ENCODE measurements at regions not wholly inside any gene's neighbourhood (a gene's known extent, or its start where the extent isn't known, plus 50 kb on each side); places are given as distances from the start of the nearest gene placed in this dataset.

- DNase-seq (ENCODE audit: low spot score), result no peak
Observed at GRCh38 chr18:76572518-76573247, 77.6 kb upstream of the ZNF516 start.

DNA sequence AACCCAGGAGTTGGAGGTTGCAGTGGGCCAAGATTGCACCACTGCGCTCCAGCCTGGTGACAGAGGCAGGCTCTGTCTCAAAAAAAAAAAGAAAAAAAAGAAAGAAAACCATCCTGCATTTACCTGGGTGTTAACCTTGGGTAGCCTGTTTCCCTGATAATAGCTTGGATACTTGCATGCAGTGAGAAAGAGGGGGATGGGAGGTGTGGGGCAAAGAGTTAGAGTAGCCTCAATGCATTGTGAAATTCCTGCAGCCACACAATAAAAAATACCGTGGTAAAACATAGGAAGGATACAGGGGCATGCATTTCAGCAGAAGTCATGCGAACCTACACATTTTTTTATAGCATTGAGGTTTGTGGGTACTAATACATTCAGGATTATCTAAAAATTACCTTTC, 76.6 kb upstream of the ZNF516 start:
- DNase-seq (ENCODE audit: low spot score), result no peak

- no peak for DNase-seq (ENCODE audit: low spot score)
Observed at GRCh38 chr18:76570856-76571255, 75.8 kb upstream of the ZNF516 start.

DNA sequence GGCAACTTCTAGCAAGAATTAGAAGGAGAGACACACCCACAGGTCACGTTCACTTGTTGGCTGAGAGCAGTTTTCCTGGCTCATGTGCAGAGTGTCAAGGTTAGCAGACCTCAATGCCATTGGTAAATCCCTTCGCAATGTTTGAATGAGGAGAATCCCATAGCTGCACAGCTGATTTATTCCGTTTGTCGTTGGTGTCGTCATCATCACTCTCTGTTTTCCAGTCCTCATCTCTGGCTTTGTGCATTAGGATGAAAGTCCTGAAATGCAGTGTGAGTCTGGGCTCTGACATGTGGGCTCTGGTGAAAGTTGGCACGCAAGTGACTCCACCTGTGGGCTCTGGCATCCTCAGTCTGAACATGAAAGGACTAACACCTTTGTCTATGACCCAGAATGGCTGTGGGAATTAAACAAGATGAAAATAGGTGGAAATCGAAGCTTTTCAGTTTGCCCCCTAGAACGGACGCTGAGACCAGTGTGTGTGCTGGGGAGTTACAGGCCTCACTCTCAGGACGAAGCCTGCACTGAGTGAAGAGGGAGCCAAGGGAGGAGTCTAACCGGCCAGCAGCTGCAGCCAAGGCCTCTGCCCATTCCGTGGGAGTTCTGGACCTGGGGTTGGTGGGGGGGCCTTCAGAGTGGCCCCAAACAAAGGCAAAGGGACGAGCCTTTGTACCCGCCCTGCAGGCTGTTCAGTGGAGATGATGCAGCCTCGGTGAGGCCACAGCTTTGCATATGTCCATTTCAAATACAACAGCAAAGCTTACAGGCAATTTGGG, 74.8 kb upstream of the ZNF516 start:
- no peak for DNase-seq (ENCODE audit: low spot score)

- DNase-seq (ENCODE audit: low spot score), result no peak
Observed at GRCh38 chr18:76568731-76569130, 73.7 kb upstream of the ZNF516 start.

GRCh38 chr18:76567835-76568445, 72.9 kb upstream of the ZNF516 start:
- no peak for DNase-seq (ENCODE audit: low spot score)

- no peak for DNase-seq (ENCODE audit: low spot score)
Observed at GRCh38 chr18:76566987-76567386, 71.9 kb upstream of the ZNF516 start.

DNA sequence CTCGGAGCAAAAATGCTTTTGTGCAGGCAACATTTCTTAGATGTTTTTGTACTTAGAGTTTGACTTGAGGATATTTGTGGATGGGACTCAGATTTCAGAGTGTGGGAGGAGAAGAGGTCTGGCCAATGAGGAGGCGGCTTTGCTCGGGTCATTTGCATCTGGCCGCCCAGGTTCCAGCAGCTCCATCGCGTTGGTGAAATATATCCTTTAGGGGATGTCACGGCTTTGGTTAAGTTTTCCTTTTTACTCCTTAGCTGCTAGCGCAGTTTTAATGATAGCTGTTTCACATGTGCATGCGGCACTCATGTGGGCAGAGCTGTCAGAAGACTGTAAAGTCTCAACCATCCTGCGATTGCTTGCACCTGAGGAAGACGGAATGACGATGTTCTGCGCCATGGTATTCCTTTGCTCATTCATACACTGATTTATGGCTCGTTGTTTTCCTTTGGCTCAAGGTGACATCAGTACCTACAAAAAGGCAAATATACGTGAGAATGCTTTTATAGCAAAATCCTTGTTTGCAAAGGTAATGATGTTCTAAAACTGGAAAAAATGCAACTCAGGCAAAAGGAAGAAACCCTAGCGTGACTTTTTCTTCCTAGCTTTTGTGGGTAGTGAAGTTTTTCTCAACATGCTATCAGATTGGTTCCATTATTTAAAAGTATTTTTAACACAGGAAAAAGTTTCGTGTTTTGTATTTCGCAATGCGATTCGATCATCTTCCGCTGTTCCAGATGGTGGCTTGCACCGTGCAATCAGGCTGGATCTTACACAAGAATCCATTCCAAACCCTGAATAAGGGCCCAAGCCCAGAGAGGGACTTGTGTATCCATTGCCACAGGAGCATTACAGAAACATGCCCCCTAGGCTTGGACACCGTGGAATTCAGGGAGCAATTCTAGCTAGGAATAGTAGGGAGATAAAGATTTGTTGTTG, 70.5 kb upstream of the ZNF516 start:
- DNase-seq (ENCODE audit: low spot score), result peak; percentile 84

- no peak for DNase-seq (ENCODE audit: low spot score)
Observed at GRCh38 chr18:76564655-76565237, 69.7 kb upstream of the ZNF516 start.

DNA sequence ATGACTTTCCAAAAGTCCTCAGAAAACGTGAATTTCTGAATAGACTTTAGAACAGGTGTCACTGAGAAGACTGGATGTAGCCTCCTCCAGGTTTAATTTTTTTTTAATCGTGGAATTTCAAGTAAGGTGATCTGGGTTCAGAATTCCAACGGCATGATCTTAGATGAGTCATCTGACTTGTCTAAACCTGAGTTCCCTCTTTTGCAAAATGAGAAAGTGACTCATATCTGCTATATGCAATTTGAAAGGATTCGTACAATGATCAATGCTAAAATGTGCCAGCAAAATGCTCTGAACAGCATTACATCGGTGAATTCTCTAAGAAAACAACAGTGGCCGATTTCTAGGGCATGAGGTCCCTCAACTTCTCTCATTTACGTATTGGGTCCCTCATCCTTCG, 69.1 kb upstream of the ZNF516 start:
- peak; percentile 47 for DNase-seq (ENCODE audit: low spot score)

DNA sequence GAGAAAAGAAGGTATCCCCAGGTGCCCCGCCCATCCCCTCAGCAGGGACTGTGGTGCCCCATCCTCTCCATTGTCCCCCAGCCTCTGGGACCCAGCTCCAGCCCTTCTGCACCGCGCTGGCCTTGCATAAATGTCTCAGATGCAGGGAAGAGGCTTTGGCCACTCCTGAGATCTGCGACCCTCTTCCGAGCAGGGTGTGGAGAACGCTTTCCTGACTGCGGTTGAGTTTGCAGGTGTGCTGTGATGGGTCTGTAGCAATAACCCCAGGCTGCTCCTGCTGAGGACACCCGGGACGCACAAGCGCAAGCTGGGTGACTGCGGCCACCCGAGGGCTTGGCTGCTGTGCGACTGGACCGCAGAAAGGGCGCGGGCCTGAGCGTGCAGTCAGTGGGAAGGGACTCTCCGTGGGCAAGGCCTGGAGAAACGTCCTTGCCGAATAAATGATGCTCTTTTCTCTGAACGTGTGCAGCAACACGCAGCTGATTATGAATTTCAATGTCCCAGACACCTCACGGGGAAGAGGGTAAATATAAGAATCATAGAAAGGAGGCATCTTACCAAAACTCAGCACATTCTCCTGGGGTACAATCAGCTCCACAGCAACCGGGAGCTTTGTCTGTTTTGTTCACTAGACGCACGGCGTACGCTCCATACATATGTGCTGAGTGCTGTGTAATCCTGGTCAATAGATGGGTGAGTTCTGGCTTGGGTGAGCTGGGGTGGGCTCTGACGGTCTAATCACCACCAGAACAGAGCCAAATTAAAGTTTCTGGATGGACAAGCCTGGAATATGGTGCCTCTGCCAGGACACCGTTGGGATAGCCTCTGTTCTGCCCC, 67.5 kb upstream of the ZNF516 start:
- DNase-seq (ENCODE audit: low spot score), result no peak

- no peak for DNase-seq (ENCODE audit: low spot score)
Observed at GRCh38 chr18:76558881-76559667, 64.0 kb upstream of the ZNF516 start.

- no peak for DNase-seq (ENCODE audit: low spot score)
Observed at GRCh38 chr18:76557026-76557575, 62.1 kb upstream of the ZNF516 start.

DNA sequence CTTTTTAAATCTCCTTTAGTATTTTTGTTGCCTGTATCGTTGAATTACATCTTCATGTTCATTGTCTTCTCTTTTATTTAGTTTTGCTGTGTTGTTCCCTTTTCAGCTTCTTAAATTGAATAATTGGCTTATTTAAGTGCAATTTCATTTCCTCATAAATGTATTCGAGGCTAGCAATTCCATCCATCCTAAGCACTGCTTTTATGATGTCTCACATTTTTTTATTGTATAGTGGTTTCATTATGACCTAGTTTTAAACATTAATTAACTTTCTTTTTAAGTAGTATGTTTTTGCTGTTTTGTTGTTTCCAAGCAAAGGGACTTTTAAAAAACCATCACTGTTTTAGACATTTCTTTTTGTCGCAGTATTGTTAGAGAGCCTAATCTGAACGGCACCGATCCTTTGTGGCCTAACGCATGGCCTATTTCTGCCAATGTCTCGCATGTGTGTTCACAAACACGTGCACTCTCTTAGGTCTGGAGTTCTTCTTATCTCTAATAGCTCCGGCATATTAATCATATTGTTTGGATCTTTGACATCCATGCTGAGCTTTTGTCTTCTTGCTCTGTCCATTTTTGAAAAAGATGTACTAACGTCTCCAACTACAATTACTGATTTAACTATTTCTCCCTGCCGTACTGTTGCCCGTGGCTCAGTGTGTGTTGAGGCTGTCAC, 59.6 kb upstream of the ZNF516 start:
- DNase-seq (ENCODE audit: low spot score), result no peak

GRCh38 chr18:76553715-76554546, 58.9 kb upstream of the ZNF516 start:
- no peak for DNase-seq (ENCODE audit: low spot score)

- no peak for DNase-seq (ENCODE audit: low spot score)
Observed at GRCh38 chr18:76548541-76548940, 53.5 kb upstream of the ZNF516 start.

DNA sequence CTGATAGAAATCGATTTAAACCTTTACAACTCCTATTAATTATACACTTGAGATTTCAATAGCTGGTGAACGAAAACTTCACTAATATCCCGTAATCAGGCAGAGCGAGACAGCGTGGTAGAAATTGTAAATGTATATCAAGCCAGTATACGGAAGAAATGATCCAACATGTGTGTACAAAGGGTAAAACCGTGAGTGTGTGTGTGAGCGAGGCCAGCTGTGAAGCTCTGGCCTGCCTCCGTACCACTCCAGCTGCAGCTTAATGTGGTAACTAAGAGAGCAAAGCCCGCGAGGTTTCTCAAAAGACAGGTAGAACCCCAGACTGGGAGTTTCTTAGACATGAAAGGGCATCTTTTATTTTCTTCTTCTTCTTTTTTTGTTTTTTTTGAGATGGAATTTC, 52.3 kb upstream of the ZNF516 start:
- DNase-seq (ENCODE audit: low spot score), result no peak

DNA sequence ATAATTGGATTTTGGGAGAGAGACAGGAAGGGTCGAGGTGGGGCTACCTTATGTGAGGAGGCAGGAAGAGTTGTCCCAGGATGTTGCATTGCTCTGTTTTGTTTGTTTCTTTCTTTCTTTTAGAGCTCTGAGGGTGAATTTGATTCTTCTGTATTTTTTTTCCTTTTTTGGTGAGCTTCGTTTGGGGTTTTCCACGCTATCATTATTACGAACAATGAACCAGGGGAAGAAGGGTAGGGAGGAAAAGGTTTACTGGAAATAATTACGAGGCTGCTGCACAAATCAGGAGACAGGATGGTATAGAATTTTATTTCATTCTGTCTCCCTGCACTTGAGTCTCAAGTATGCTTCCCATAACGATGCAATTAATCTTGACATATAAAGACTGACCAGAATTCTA, 51.4 kb upstream of the ZNF516 start:
- no peak for DNase-seq (ENCODE audit: low spot score)

All from RKO (cell line).